IMR-90 (cell line): ENCODE measurements at regions not wholly inside any gene's neighbourhood (a gene's known extent, or its start where the extent isn't known, plus 50 kb on each side); places are given as distances from the start of the nearest gene placed in this dataset.

Experiments
- ATAC-seq: fragments of 200-7000 bp; cut with Tn5 transposase; 2 replicates; pipeline ENCODE4 v1.9.1; 2020; ENCODE audit warnings: low read depth, mild to moderate bottlenecking, moderate library complexity
- BruUV-seq: library from RNA; stranded (reverse); fragments of 400-500 nt; replicated peaks from 2 replicates; lab custom pipeline; 2021; lab: Mats Ljungman, UMichigan
- CTCF ChIA-PET: fragments of 300-600 bp; formaldehyde crosslinking; extraction: SDS; loops from one replicate; lab custom pipeline; 2021; ENCODE audit warnings: antibody characterized with exemption; lab: Yijun Ruan, JAX
- POLR2A ChIA-PET: fragments of 300-600 bp; sonication (Branson Sonifier 250); formaldehyde crosslinking; loops from one replicate; lab custom pipeline; 2022; ENCODE audit warnings: antibody characterized with exemption; ENCODE audit not compliant: unreplicated experiment; lab: Charles Lee
- DNase-seq: peaks from one replicate; pipeline ENCODE4 v3.0.0; 2013
- H2AFZ ChIP-seq: replicated peaks from 2 replicates; pipeline ENCODE3; 2013; ENCODE audit warnings: low read length, mild to moderate bottlenecking; ENCODE audit not compliant: poor library complexity
- H2AK5ac ChIP-seq: 2 replicates; pipeline ENCODE4 v1.6.1; 2013; ENCODE audit warnings: low read depth, low read length, inconsistent platforms
- H2AK9ac ChIP-seq: replicated peaks from 2 replicates; pipeline ENCODE3; 2013; ENCODE audit warnings: mild to moderate bottlenecking, low read depth, low read length, moderate library complexity; ENCODE audit not compliant: poor library complexity
- H2BK120ac ChIP-seq: 2 replicates; pipeline ENCODE4 v1.6.1; 2013; ENCODE audit warnings: low read depth, low read length, inconsistent platforms
- H2BK15ac ChIP-seq: 3 replicates; pipeline ENCODE4 v1.6.1; 2013; ENCODE audit warnings: low read depth, low read length, inconsistent platforms
- H2BK20ac ChIP-seq: 2 replicates; pipeline ENCODE4 v1.6.1; 2013; ENCODE audit warnings: low read depth, mild to moderate bottlenecking, inconsistent platforms, low read length, moderate library complexity
- H2BK5ac ChIP-seq: 2 replicates; pipeline ENCODE4 v1.6.1; 2013; ENCODE audit warnings: mild to moderate bottlenecking, low read depth, low read length, inconsistent platforms; ENCODE audit not compliant: poor library complexity, severe bottlenecking
- H3K14ac ChIP-seq: replicated peaks from 2 replicates; pipeline ENCODE4 v1.6.1; 2013; ENCODE audit warnings: low read depth, low read length, inconsistent platforms
- H3K18ac ChIP-seq: 2 replicates; pipeline ENCODE4 v1.6.1; 2013; ENCODE audit warnings: low read depth, low read length, control low read depth
- H3K23ac ChIP-seq: 2 replicates; pipeline ENCODE4 v1.6.1; 2013; ENCODE audit warnings: low read depth, low read length, inconsistent platforms
- H3K27ac ChIP-seq: 2 replicates; pipeline ENCODE4 v1.5.1; 2013; ENCODE audit warnings: mild to moderate bottlenecking, control low read depth, low read length; ENCODE audit not compliant: insufficient read depth
- H3K27me3 ChIP-seq: 2 replicates; pipeline ENCODE4 v1.6.1; 2013; ENCODE audit warnings: low read length; ENCODE audit not compliant: control insufficient read depth, insufficient read depth
- H3K36me3 ChIP-seq: 2 replicates; pipeline ENCODE4 v1.6.1; 2013; ENCODE audit warnings: low read length, mixed read lengths; ENCODE audit not compliant: control insufficient read depth, insufficient read depth
- H3K4ac ChIP-seq: 2 replicates; pipeline ENCODE4 v1.6.1; 2013; ENCODE audit warnings: low read depth, low read length, inconsistent platforms
- H3K4me1 ChIP-seq: 2 replicates; pipeline ENCODE4 v1.6.1; 2013; ENCODE audit warnings: low read length, mixed read lengths; ENCODE audit not compliant: control insufficient read depth, insufficient read depth
- H3K4me2 ChIP-seq: 2 replicates; pipeline ENCODE4 v1.6.1; 2013; ENCODE audit warnings: low read depth, mild to moderate bottlenecking, control low read depth, low read length, moderate library complexity
- H3K4me3 ChIP-seq: 2 replicates; pipeline ENCODE4 v1.5.1; 2013; ENCODE audit warnings: low read depth, mild to moderate bottlenecking, control low read depth, low read length, moderate library complexity; ENCODE audit not compliant: insufficient read depth
- H3K56ac ChIP-seq: 2 replicates; pipeline ENCODE4 v1.6.1; 2013; ENCODE audit warnings: low read length, inconsistent platforms; ENCODE audit not compliant: insufficient read depth; ENCODE audit errors: extremely low read depth
- H3K79me1 ChIP-seq, 2 experiments: 2 replicates each; pipeline ENCODE4 v1.6.1; 2013; ENCODE audit warnings: low read length in 2 of 2, inconsistent platforms in 1 of 2, low read depth in 1 of 2
- H3K9ac ChIP-seq: 2 replicates; pipeline ENCODE4 v1.6.1; 2013; ENCODE audit warnings: low read depth, low read length, control low read depth
- H3K9me1 ChIP-seq: 2 replicates; pipeline ENCODE4 v1.6.1; 2013; ENCODE audit warnings: low read length, inconsistent platforms; ENCODE audit not compliant: insufficient read depth
- H3K9me3 ChIP-seq: 2 replicates; pipeline ENCODE4 v1.6.1; 2013; ENCODE audit warnings: low read length; ENCODE audit not compliant: control insufficient read depth, insufficient read depth
- H4K20me1 ChIP-seq: 2 replicates; pipeline ENCODE4 v1.6.1; 2013; ENCODE audit warnings: low read length, inconsistent platforms; ENCODE audit not compliant: insufficient read depth
- H4K5ac ChIP-seq: 2 replicates; pipeline ENCODE4 v1.6.1; 2013; ENCODE audit warnings: mild to moderate bottlenecking, low read depth, low read length, control low read depth
- H4K8ac ChIP-seq, 2 experiments: 2 replicates each; pipeline ENCODE4 v1.6.1; 2013; ENCODE audit warnings: low read depth in 2 of 2, low read length in 2 of 2, control low read depth in 1 of 2, inconsistent platforms in 1 of 2
- H4K91ac ChIP-seq: 2 replicates; pipeline ENCODE4 v1.6.1; 2013; ENCODE audit warnings: low read depth, low read length, inconsistent platforms; ENCODE audit not compliant: insufficient read depth
- CTCF ChIP-seq: conservative IDR thresholded peaks from 2 replicates; pipeline ENCODE4 v1.5.1; 2012; ENCODE audit warnings: mild to moderate bottlenecking, low read depth, low read length, improper control_type of control experiment
- ELK1 ChIP-seq: fragments of 150-350 bp; IDR thresholded peaks from 2 replicates; pipeline ENCODE4 v1.6.1; 2016; ENCODE audit warnings: low read depth, mild to moderate bottlenecking, low read length, moderate library complexity, borderline replicate concordance
- MAFK ChIP-seq: IDR thresholded peaks from 2 replicates; pipeline ENCODE4 v1.6.1; 2012; ENCODE audit warnings: low read depth, low read length, improper control_type of control experiment
- MAZ ChIP-seq: IDR thresholded peaks from 2 replicates; pipeline ENCODE4 v1.6.1; 2012; ENCODE audit warnings: low read depth, mild to moderate bottlenecking, low read length, improper control_type of control experiment, moderate library complexity, borderline replicate concordance
- NFE2L2 ChIP-seq: fragments of 150-350 bp; IDR thresholded peaks from 2 replicates; pipeline ENCODE4 v1.6.1; 2016; ENCODE audit warnings: low read depth, mild to moderate bottlenecking, low read length
- RAD21 ChIP-seq: IDR thresholded peaks from 2 replicates; pipeline ENCODE4 v1.6.1; 2012; ENCODE audit warnings: low read length, improper control_type of control experiment
- WGBS, 2 experiments: methylation state at CpG; one replicate each; pipeline versions ENCODE4 v1.1.5 to v1.1.7; 2013; ENCODE audit warnings: missing lambda C conversion rate in 2 of 2; ENCODE audit not compliant: insufficient read length in 1 of 2; ENCODE audit errors: extremely low coverage in 2 of 2; 5-methylcytosine and 5-hydroxymethylcytosine counted together
- dilution Hi-C: fragments of 300-500 bp; cut with HindIII; formaldehyde crosslinking; loops from one replicate; pipeline ENCODE4 v1.14.3; 2018; ENCODE audit warnings: low sequenced_read_pairs; ENCODE audit not compliant: unreplicated experiment
- in situ Hi-C: fragments of 300-500 bp; cut with MboI; formaldehyde crosslinking; loops from 3 replicates; pipeline ENCODE4 v1.14.3; 2019; ENCODE audit warnings: low sequenced_read_pairs, inconsistent platforms, mixed read lengths
- intact Hi-C: fragments of 100-400 bp; cut with micrococcal nuclease; formaldehyde crosslinking; loops from 2 replicates; pipeline ENCODE4 v1.10.0; 2022

DNA sequence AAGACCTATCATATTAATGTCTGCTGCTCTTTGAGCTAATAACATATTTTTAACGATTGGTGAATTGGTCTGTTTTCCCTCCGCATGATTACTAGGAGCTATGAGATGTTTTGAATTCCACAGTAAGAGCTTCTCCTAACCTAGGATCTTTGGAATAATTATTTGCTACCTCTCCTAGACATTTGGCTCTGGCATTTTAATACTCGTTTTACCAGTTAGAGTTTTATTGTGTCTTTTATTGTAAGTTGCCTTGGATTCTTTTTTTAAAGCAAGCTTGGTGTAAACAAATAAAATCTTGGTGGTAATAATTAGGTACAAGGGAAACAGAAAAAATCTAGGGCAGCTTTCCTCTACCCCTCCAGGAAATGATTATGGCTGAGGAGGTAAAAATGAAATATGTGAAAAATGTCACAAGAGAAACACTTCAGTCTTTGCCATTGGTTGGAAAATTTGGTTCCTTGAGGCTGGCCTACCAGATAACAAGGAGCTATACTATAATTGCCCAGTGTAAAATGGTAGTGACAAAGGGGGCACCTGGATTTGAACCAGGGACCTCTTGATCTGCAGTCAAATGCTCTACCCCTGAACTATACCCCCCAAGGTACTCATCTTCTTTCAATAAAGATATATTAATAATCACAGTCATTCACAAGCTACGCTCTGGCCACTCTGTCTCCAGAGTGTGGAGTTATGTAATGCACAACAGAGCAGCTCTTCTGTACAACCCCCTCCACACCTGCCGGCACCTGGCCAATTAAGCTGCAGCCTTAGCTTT lies 85.4 kb downstream of the ZNF777 start:
- in situ Hi-C loops: no loop called here
- Histone ChIP-seq H4K8ac (no peak overlapping the region), H2AK5ac (no peak overlapping the region), H3K4me2 (no peak overlapping the region), H3K9me1 (no peaks in the 10 kb centered on the region), H3K4me1 (no peaks in the 10 kb centered on the region), H3K9ac (no peak overlapping the region), H4K20me1 (no peaks in the 10 kb centered on the region), H2AK9ac (no peak overlapping the region), H3K4ac (no peak overlapping the region), H3K23ac (no peak overlapping the region), H4K91ac (no peak overlapping the region), H2BK5ac (no peak overlapping the region), H2BK120ac (no peak overlapping the region), H4K5ac (no peak overlapping the region), H3K14ac (no peak overlapping the region), H3K36me3 (no peaks in the 10 kb centered on the region), H3K4me3 (no peak overlapping the region), H3K27ac (no peak overlapping the region), H3K27me3 (no peaks in the 10 kb centered on the region), H3K56ac (no peak overlapping the region), H3K9me3 (no peaks in the 10 kb centered on the region), H2AFZ (no peak overlapping the region), H2BK15ac (no peak overlapping the region), H3K18ac (no peak overlapping the region), H3K79me1 (no peaks in the 10 kb centered on the region), H2BK20ac (no peak overlapping the region)
- no TSS peak for BruUV-seq
- ChIA-PET CTCF (interaction anchor here (0.6 kb wide), 1 partner anchor 224 kb away, joined by 3 read pairs; no protein-coding TSS in a partner anchor), POLR2A (no interaction called here)
- no peak for TF ChIP-seq RAD21
- no peak for TF ChIP-seq MAZ
- no peak for TF ChIP-seq MAFK
- no peak for TF ChIP-seq NFE2L2
- TF ChIP-seq CTCF: no peak
- TF ChIP-seq ELK1: no peak
- WGBS, 2 experiments: no CpG with 5 or more reads among the region's 5 CpGs
- DNase-seq (no peak), ATAC-seq (no peak)
- intact Hi-C loops: loop anchor here (10.0 kb wide), 1 partner anchor 51 kb away; no protein-coding TSS in a partner anchor
- dilution Hi-C loops: no loop called here
